GM19397 (cell line): ENCODE measurements at regions not wholly inside any gene's neighbourhood (a gene's known extent, or its start where the extent isn't known, plus 50 kb on each side); places are given as distances from the start of the nearest gene placed in this dataset.

Experiments
- ATAC-seq: cut with Tn5 transposase; IDR thresholded peaks from one replicate; pipeline ENCODE4 v1.9.1; 2021; ENCODE audit warnings: mild to moderate bottlenecking, moderate library complexity; ENCODE audit not compliant: unreplicated experiment

GRCh38 chr18:42184685-42185477 lies 229.8 kb downstream of the PIK3C3 start:
- ATAC-seq = no peak

- no peak for ATAC-seq
These were observed 230.5 kb downstream of the PIK3C3 start for GRCh38 chr18:42185486-42185885.

GRCh38 chr18:42187611-42188380 lies 232.8 kb downstream of the PIK3C3 start:
- peak; percentile 75 for ATAC-seq

GRCh38 chr18:42190643-42191042 lies 235.6 kb downstream of the PIK3C3 start:
- ATAC-seq = no peak

- no peak for ATAC-seq
These were observed 237.5 kb downstream of the PIK3C3 start for GRCh38 chr18:42192251-42193248.

- no peak for ATAC-seq
These were observed 241.6 kb downstream of the PIK3C3 start for GRCh38 chr18:42196651-42197050.

GRCh38 chr18:42201137-42201536 lies 246.1 kb downstream of the PIK3C3 start:
- no peak for ATAC-seq

GRCh38 chr18:42211201-42211600 lies 256.2 kb downstream of the PIK3C3 start:
- no peak for ATAC-seq

GRCh38 chr18:42222557-42222956 lies 267.5 kb downstream of the PIK3C3 start:
- no peak for ATAC-seq

- no peak for ATAC-seq
These were observed 273.5 kb downstream of the PIK3C3 start for GRCh38 chr18:42228581-42228980.

- ATAC-seq = peak; percentile 99
These were observed 274.5 kb downstream of the PIK3C3 start for GRCh38 chr18:42229211-42230210.

GRCh38 chr18:42230636-42231035 lies 275.6 kb downstream of the PIK3C3 start:
- ATAC-seq = no peak

- no peak for ATAC-seq
These were observed 276.2 kb downstream of the PIK3C3 start for GRCh38 chr18:42231284-42231683.

- no peak for ATAC-seq
These were observed 276.8 kb downstream of the PIK3C3 start for GRCh38 chr18:42231796-42232195.

- ATAC-seq = no peak
These were observed 278.9 kb downstream of the PIK3C3 start for GRCh38 chr18:42233908-42234307.

- ATAC-seq = no peak
These were observed 287.7 kb downstream of the PIK3C3 start for GRCh38 chr18:42242758-42243157.

- ATAC-seq = no peak
These were observed 290.1 kb downstream of the PIK3C3 start for GRCh38 chr18:42245137-42245536.

- ATAC-seq = no peak
These were observed 301.1 kb downstream of the PIK3C3 start for GRCh38 chr18:42255908-42256765.
